ENCODE measurements at regions not wholly inside any gene's neighbourhood (a gene's known extent, or its start where the extent isn't known, plus 50 kb on each side); places are given as distances from the start of the nearest gene placed in this dataset.

- Histone ChIP-seq H3K27me3 (ENCODE audit: insufficient read depth, low read length) (no peaks in the 10 kb centered on the region), H3K4me2 (ENCODE audit: insufficient read depth, insufficient read length, low read length) (no peak overlapping the region), H2BK120ac (ENCODE audit: low read depth, low read length, poor library complexity, severe bottlenecking) (no peak overlapping the region), H3K79me1 (ENCODE audit: insufficient read depth, low read depth, low read length, poor library complexity, severe bottlenecking) (no peaks in the 10 kb centered on the region), H3K14ac (ENCODE audit: insufficient read depth, low read length) (no peak overlapping the region), H2AFZ (ENCODE audit: low read length) (no peak overlapping the region), H3T11ph (ENCODE audit: low read length) (no peak overlapping the region), H3K79me2 (ENCODE audit: insufficient read depth, low read length) (no peaks in the 10 kb centered on the region), H3K18ac (ENCODE audit: insufficient read length, low read depth, low read length) (no peak overlapping the region), H2BK20ac (ENCODE audit: low read depth, low read length, poor library complexity, severe bottlenecking) (no peak overlapping the region), H2BK15ac (ENCODE audit: low read depth, low read length) (no peak overlapping the region), H3K27ac (ENCODE audit: insufficient read length, low read depth, low read length) (no peak overlapping the region), H3K4me1 (ENCODE audit: insufficient read depth, low read length) (no peaks in the 10 kb centered on the region), H4K8ac (replicated peaks; ENCODE audit: insufficient read length, low read depth, low read length) (no peak overlapping the region), H4K91ac (ENCODE audit: insufficient read length, low read depth, low read length) (no peak overlapping the region), H3K9ac (ENCODE audit: extremely low read depth, insufficient read length, low read length) (no peak overlapping the region), H2BK12ac (ENCODE audit: insufficient read length, low read depth, low read length) (no peak overlapping the region), H4K20me1 (ENCODE audit: control insufficient read depth, insufficient read depth, insufficient read length) (no peaks in the 10 kb centered on the region), H3K4ac (ENCODE audit: low read depth, low read length) (no peak overlapping the region), H2AK5ac (ENCODE audit: insufficient read length, low read length) (no peak overlapping the region), H3K56ac (ENCODE audit: insufficient read length, low read depth, low read length) (no peak overlapping the region), H3K23ac (ENCODE audit: insufficient read length, low read depth, low read length) (no peak overlapping the region), H4K5ac (ENCODE audit: insufficient read length, low read depth, low read length) (no peak overlapping the region), H3K23me2 (ENCODE audit: insufficient read length, low read depth, low read length, poor library complexity, severe bottlenecking) (no peaks in the 10 kb centered on the region), H3K9me3 (ENCODE audit: control insufficient read depth, low read depth, low read length) (no peaks in the 10 kb centered on the region), H2BK5ac (ENCODE audit: insufficient read length, low read length) (no peak overlapping the region)
- TF ChIP-seq CTCF (conservative IDR thresholded peaks at IDR 0.05), result no peak
- Mint-ChIP-seq H3K36me3 (ENCODE audit: insufficient read depth in 1 of 3, low read depth in 3 of 3) (no peaks in the 10 kb centered on the region), H3K4me3 (no peak overlapping the region), H3K9me3 (no peaks in the 10 kb centered on the region), H3K4me1 (no peaks in the 10 kb centered on the region), H3K27me3 (ENCODE audit: low read depth) (no peaks in the 10 kb centered on the region), H3K27ac (no peak overlapping the region)
- no CpG with 5 or more reads among the region's 2 CpGs for WGBS (ENCODE audit: extremely low coverage, insufficient read length, low lambda C conversion rate)
- DNase-seq, result no peak
These were observed 81.7 kb upstream of the POU1F1 start for GRCh38 chr3:87358066-87358465.

Measured in H9 (cell line).